Epithelial cell of proximal tubule (primary cell): ENCODE measurements at regions not wholly inside any gene's neighbourhood (a gene's known extent, or its start where the extent isn't known, plus 50 kb on each side); places are given as distances from the start of the nearest gene placed in this dataset.

Experiments
- DNase-seq: peaks from one replicate; pipeline ENCODE4 v3.0.0-alpha.2; 2011; ENCODE audit warnings: low read depth
- H3K4me3 ChIP-seq: 2 replicates; pipeline ENCODE4 v1.5.1; 2011; ENCODE audit warnings: low read depth, mild to moderate bottlenecking, low read length
- TF ChIP-seq, protein P1 (sequence below): conservative IDR thresholded peaks from 2 replicates; pipeline ENCODE4 v1.5.1; 2012; ENCODE audit warnings: low read depth, mild to moderate bottlenecking, low read length

DNA sequence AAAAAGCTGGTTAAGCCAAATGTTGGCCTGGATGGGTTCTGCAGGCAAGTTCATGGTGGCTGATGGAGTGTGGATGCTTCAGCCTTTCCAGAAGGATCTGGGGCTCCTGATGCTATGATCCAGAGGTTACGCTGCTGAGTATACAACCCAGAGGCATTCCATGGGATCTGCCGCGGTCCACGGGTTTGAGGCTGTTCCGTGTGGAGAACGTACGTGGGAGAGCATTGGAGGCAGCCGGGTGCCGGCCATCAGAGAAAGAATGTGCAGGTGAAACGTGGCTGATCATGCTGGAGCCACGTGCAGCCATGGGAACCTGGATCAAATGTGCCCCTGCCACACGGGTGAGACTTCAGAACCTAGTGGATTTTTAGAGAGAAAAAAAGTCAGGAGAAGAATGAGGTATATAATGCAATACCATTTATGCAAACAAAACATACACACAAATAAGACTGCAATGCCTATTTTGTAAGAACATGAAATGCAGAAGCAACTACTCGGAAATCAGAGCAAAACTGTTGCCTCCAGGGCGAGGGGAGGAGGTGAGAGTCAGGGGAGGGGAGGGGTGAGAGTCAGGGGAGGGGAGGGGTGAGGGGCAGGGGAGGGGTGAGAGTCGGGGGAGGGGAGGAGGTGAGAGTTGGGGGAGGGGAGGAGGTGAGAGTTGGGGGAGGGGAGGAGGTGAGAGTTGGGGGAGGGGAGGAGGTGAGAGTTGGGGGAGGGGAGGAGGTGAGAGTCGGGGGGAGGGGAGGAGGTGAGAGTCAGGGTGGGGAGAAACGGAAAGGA lies 116.5 kb upstream of the C1orf174 start:
- DNase-seq: no peak
- H3K4me3 ChIP-seq: no peak overlapping the region
- TF ChIP-seq, protein P1, sequence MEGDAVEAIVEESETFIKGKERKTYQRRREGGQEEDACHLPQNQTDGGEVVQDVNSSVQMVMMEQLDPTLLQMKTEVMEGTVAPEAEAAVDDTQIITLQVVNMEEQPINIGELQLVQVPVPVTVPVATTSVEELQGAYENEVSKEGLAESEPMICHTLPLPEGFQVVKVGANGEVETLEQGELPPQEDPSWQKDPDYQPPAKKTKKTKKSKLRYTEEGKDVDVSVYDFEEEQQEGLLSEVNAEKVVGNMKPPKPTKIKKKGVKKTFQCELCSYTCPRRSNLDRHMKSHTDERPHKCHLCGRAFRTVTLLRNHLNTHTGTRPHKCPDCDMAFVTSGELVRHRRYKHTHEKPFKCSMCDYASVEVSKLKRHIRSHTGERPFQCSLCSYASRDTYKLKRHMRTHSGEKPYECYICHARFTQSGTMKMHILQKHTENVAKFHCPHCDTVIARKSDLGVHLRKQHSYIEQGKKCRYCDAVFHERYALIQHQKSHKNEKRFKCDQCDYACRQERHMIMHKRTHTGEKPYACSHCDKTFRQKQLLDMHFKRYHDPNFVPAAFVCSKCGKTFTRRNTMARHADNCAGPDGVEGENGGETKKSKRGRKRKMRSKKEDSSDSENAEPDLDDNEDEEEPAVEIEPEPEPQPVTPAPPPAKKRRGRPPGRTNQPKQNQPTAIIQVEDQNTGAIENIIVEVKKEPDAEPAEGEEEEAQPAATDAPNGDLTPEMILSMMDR: no peak

DNA sequence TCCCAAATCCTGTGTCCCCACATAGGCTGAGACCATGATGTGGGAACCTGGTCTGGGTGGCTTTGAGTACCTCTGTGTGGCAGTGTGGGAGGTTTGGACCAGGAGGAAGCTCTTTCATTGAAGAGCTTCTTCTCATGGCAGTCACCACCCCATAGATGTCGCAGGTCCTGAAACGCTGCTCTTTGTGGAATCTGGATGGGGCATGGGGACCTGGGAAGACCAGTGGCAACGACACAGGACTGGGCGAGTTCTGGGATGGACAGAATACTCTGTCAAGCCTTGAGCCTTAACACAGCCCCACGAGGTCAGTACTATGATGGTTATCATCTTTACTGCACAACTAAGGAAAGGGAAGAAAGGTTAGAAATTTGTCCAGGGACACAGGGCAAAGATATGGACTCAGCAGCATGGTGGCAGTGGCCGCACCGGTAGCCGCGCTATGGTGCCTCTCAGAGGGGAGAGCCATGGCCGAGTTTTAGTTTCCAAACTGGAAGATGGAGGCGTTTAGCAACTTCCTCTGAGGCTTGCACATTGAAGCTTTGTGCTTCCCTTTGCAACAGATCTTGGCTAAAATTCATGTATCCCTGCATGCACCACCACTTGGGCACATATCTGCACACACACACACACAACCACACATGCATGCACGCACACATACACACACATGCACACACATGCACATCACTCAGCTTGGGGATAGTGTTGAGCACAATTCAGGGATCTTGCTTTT lies 117.7 kb upstream of the C1orf174 start:
- TF ChIP-seq, protein P1: no peak
- H3K4me3 ChIP-seq: no peak overlapping the region
- no peak for DNase-seq

DNA sequence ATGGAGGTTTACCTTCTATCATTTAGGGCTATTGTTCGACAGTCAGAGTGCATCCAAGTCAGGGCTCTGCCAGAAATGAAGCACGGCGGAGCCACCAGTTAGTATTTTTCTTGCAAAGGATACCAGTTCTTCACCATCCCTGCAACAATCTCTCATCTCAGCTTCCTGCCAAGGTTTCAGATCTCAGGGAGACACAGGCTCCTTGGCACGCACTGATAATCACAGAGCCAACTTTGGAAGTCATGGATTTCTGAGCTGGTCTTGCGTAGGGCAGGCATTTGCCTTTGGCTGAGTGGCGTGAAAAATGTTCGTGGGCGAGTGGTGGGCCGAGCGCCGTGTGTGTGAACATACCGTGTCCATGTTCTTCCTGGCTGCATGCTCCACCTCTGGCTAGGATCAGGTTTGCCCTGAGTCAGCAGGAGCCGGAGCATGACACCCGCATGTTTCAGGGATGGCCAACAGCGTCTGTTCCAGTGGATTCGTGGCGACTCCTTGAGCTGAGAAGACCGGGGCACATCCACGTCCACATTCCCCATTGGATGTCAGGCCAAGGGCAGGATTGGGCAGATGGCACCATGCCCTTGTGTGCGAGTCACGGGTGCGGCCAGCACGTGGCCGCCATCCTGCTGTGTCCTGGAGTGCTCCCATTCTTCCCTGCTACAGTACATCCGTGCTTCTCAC lies 118.5 kb upstream of the C1orf174 start:
- DNase-seq: peak; percentile 3
- TF ChIP-seq, protein P1: no peak
- H3K4me3 ChIP-seq: no peak overlapping the region

DNA sequence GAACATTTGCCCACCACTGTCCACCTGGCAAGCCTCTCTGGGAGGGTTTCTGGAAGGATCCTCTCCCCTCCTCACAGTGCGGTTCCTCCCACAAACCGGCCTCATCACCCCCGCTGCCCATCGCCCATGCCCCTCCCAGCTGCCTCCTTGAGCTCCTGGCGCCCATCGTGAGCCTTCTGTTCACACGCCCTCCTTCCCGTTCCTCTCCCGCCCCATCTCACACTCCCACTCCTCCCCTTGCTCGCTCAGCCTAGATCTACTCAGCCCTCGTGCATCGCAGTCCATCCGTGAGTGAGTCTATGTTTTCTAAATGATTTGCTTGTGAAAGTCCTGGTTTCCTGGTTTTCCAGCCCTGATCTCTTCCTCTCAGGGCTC lies 119.1 kb upstream of the C1orf174 start:
- no peak for DNase-seq
- TF ChIP-seq, protein P1: no peak
- no peak overlapping the region for H3K4me3 ChIP-seq

DNA sequence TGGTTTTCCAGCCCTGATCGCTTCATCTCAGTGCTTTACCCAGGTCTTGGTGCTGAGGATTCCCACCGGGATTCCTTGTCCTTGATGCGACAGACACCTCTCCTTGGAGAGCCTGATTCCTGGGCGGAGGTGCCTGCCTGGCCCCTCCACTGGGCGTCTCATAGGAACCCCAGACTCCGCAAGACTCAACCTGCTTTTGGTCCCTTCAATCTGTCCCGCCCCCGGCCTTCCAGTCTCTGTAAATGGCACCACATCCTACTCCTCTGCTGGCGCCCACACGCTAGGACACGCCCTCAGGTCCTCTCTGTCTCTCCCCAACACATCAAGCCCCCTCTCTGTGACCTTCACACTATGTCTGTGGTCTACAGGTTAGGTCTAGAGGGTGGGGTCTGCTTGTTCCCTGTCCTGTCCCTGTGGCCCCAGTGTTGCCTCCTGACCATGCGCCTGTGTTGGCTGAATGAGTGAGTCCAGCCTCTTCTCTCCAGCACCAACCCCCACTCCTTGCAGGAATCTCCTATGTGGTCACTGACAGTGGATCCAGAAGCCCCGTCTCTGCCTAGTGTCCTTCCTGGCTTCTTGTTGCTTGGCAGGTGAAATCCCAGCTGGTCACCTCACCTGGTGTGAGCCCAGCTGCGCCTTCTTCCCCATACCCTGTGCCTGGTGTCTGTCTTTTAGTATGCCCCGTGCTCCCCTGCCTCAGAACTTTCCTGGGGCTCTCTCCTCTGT lies 119.7 kb upstream of the C1orf174 start:
- no peak overlapping the region for H3K4me3 ChIP-seq
- no peak for DNase-seq
- TF ChIP-seq, protein P1: no peak

DNA sequence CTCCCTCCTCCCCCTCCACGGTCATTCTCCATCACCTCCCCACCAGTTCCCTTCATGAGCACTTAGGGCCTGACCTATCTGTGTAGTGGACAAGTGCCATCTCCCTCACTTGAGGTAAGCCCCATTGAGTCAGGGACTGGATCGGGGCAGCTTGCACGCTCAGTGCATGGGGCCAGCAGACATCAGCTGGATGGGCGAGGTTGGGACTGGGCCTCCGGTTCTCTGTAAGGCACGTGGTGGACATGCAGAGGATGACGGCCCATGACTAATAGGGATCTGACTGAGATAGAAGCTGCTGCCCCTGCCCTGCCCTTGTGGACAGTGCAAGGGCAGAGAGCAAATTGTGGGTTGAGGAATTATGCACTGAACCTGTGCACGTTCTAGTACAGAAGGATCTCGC lies 120.4 kb upstream of the C1orf174 start:
- TF ChIP-seq, protein P1: no peak
- H3K4me3 ChIP-seq: no peak overlapping the region
- DNase-seq: no peak
